ENCODE measurements at regions not wholly inside any gene's neighbourhood (a gene's known extent, or its start where the extent isn't known, plus 50 kb on each side); places are given as distances from the start of the nearest gene placed in this dataset.
A peak's percentile ranks its signal among the peaks of the same experiment; 100 is the strongest.

DNA sequence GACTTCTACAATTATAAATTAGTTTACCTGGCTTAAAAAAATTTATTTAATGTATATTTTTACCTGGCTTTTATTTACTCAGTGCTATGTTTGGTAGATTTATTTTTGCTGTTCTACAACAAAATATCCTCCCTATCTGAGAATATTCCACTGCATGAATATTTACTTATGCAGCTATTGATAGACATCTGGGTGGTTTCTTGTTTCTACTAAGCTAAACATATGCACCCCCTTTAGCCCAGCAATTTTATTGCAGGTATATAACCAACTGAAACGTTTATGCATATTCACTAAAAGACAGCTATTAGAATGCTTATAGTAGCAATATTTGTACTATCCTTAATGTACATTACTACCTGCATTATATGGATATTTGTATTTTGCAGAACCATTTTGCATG is 187.7 kb upstream of the CPHXL start:
- ChIA-PET POLR2A (no interaction called here), CTCF (interaction anchor here (0.8 to 0.9 kb wide), 2 partner anchors 11 to 38 kb away, joined by 3 to 5 read pairs; no protein-coding TSS in a partner anchor)
- DNase-seq (ENCODE audit: unreplicated experiment): no peak
- intact Hi-C loops (cut with micrococcal nuclease): no loop called here
- Mint-ChIP-seq H3K27me3 (ENCODE audit: insufficient read depth, unreplicated experiment) (no peaks in the 10 kb centered on the region), H3K27ac (ENCODE audit: low read depth, unreplicated experiment) (no peak overlapping the region), H3K4me1 (ENCODE audit: insufficient read depth, unreplicated experiment) (peaks cover 12% of the 10 kb centered on the region), H3K36me3 (ENCODE audit: insufficient read depth, unreplicated experiment) (no peaks in the 10 kb centered on the region), H3K4me3 (ENCODE audit: unreplicated experiment) (no peak overlapping the region), H3K9me3 (ENCODE audit: unreplicated experiment) (no peaks in the 10 kb centered on the region)
- TF ChIP-seq, protein P1, sequence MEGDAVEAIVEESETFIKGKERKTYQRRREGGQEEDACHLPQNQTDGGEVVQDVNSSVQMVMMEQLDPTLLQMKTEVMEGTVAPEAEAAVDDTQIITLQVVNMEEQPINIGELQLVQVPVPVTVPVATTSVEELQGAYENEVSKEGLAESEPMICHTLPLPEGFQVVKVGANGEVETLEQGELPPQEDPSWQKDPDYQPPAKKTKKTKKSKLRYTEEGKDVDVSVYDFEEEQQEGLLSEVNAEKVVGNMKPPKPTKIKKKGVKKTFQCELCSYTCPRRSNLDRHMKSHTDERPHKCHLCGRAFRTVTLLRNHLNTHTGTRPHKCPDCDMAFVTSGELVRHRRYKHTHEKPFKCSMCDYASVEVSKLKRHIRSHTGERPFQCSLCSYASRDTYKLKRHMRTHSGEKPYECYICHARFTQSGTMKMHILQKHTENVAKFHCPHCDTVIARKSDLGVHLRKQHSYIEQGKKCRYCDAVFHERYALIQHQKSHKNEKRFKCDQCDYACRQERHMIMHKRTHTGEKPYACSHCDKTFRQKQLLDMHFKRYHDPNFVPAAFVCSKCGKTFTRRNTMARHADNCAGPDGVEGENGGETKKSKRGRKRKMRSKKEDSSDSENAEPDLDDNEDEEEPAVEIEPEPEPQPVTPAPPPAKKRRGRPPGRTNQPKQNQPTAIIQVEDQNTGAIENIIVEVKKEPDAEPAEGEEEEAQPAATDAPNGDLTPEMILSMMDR (IDR thresholded peaks at IDR 0.05; ENCODE audit: unreplicated experiment): no peak
- BruUV-seq (replicated peaks): no TSS peak

DNA sequence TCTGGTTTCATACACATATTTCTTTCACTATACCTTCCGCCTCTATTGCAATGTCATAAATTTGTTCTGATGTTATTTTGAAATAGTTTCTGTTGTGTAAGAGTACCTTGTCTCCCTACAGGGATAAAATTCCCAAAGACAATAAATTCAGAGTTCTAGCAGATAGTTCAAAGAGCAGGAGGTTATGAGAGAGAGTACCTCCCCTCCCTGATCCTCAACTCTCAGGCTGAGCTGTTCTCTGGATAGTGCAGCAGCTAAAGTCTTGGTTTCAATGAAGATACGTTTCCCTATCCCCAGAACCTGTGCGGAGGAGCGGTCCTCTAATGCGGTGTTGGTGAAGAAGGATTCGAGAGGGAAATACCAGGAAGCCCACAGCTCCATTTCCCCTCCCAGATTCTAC is 190.2 kb upstream of the CPHXL start:
- BruUV-seq (replicated peaks): no TSS peak
- no peaks in the 10 kb centered on the region for H3K9me3 Mint-ChIP-seq (ENCODE audit: unreplicated experiment)
- peaks cover 8% of the 10 kb centered on the region for H3K4me1 Mint-ChIP-seq (ENCODE audit: insufficient read depth, unreplicated experiment)
- no peak for DNase-seq (ENCODE audit: unreplicated experiment)
- no peak overlapping the region for H3K4me3 Mint-ChIP-seq (ENCODE audit: unreplicated experiment)
- TF ChIP-seq, protein P1 (IDR thresholded peaks at IDR 0.05; ENCODE audit: unreplicated experiment): no peak
- no peak overlapping the region for H3K27ac Mint-ChIP-seq (ENCODE audit: low read depth, unreplicated experiment)
- intact Hi-C loops (cut with micrococcal nuclease): no loop called here
- POLR2A ChIA-PET: interaction anchor here (0.7 kb wide), 1 partner anchor 10 kb away, joined by 3 read pairs; no protein-coding TSS in a partner anchor
- no peaks in the 10 kb centered on the region for H3K27me3 Mint-ChIP-seq (ENCODE audit: insufficient read depth, unreplicated experiment)
- CTCF ChIA-PET: no interaction called here
- no peaks in the 10 kb centered on the region for H3K36me3 Mint-ChIP-seq (ENCODE audit: insufficient read depth, unreplicated experiment)

DNA sequence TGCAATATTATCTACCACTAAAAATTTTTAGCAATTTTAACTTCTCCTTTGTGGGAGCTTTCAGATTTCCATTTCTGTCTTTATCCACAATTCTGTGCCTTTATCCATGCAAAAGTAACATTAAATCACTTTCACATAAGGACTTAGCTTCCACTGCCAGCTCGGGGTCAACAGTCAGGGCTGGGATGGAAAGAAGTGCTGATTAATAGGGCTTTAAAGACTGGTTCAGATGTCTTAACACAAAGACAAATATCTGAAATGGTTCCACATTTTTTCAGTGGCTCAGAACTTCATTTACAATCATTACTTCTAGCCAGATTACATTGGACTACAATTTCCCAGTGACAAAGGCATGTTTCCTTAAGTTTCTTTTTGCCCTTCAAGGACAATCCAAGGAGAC is 191.8 kb upstream of the CPHXL start:
- ChIA-PET CTCF (no interaction called here), POLR2A (interaction anchor here (0.6 kb wide), 1 partner anchor 708 kb away, joined by 3 read pairs; no protein-coding TSS in a partner anchor)
- Mint-ChIP-seq H3K4me1 (ENCODE audit: insufficient read depth, unreplicated experiment) (peaks cover 8% of the 10 kb centered on the region), H3K27me3 (ENCODE audit: insufficient read depth, unreplicated experiment) (no peaks in the 10 kb centered on the region), H3K9me3 (ENCODE audit: unreplicated experiment) (no peaks in the 10 kb centered on the region), H3K27ac (ENCODE audit: low read depth, unreplicated experiment) (no peak overlapping the region), H3K4me3 (ENCODE audit: unreplicated experiment) (no peak overlapping the region), H3K36me3 (ENCODE audit: insufficient read depth, unreplicated experiment) (no peaks in the 10 kb centered on the region)
- DNase-seq (ENCODE audit: unreplicated experiment): no peak
- intact Hi-C loops (cut with micrococcal nuclease): no loop called here
- BruUV-seq (replicated peaks): no TSS peak
- TF ChIP-seq, protein P1 (IDR thresholded peaks at IDR 0.05; ENCODE audit: unreplicated experiment): no peak

DNA sequence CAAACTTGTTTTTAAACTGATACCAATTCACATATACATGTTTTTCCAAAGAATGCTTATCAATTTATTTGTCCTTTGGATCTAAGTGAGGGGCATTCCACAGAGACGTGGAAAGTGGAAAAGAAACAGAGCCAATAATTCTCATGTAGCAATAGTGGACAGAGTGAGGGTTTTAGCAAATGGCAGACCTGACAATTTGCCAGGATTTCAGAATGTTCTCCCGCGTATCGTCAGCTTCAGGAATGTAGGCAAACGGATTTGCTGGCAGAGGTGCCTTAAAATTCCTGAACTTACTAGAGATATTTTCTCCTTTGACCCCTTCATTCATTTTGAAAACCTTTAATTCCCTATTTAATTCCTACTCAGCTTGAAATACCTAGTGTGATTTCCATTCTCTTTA is 193.4 kb upstream of the CPHXL start:
- Mint-ChIP-seq H3K9me3 (ENCODE audit: unreplicated experiment) (no peaks in the 10 kb centered on the region), H3K27ac (ENCODE audit: low read depth, unreplicated experiment) (peak overlapping the region; percentile 8), H3K27me3 (ENCODE audit: insufficient read depth, unreplicated experiment) (no peaks in the 10 kb centered on the region), H3K4me1 (ENCODE audit: insufficient read depth, unreplicated experiment) (peaks cover 8% of the 10 kb centered on the region), H3K36me3 (ENCODE audit: insufficient read depth, unreplicated experiment) (no peaks in the 10 kb centered on the region), H3K4me3 (ENCODE audit: unreplicated experiment) (no peak overlapping the region)
- BruUV-seq (replicated peaks): no TSS peak
- intact Hi-C loops (cut with micrococcal nuclease): no loop called here
- TF ChIP-seq, protein P1 (IDR thresholded peaks at IDR 0.05; ENCODE audit: unreplicated experiment): no peak
- peak; percentile 27 for DNase-seq (ENCODE audit: unreplicated experiment)
- ChIA-PET POLR2A (no interaction called here), CTCF (interaction anchor here (0.5 to 0.7 kb wide), 2 partner anchors 339 to 800 kb away, joined by 3 to 5 read pairs; no protein-coding TSS in a partner anchor)
